ENCODE measurements at regions not wholly inside any gene's neighbourhood (a gene's known extent, or its start where the extent isn't known, plus 50 kb on each side); places are given as distances from the start of the nearest gene placed in this dataset.

- no peak for DNase-seq
Observed at GRCh38 chr1:55947446-55947845, 631.9 kb downstream of the PLPP3 start.

- DNase-seq, result no peak
Observed at GRCh38 chr1:55943721-55944435, 635.5 kb downstream of the PLPP3 start.

GRCh38 chr1:55943012-55943411, 636.4 kb downstream of the PLPP3 start:
- no peak for DNase-seq

GRCh38 chr1:55939866-55940265, 639.5 kb downstream of the PLPP3 start:
- DNase-seq, result no peak

- DNase-seq, result no peak
Observed at GRCh38 chr1:55938861-55939260, 640.5 kb downstream of the PLPP3 start.

GRCh38 chr1:55938376-55938850, 641.0 kb downstream of the PLPP3 start:
- no peak for DNase-seq

- no peak for DNase-seq
Observed at GRCh38 chr1:55937840-55938375, 641.5 kb downstream of the PLPP3 start.

GRCh38 chr1:55935236-55935635, 644.1 kb downstream of the PLPP3 start:
- no peak for DNase-seq

- no peak for DNase-seq
Observed at GRCh38 chr1:55932402-55932801, 647.0 kb downstream of the PLPP3 start.

- DNase-seq, result no peak
Observed at GRCh38 chr1:55931081-55931940, 648.1 kb downstream of the PLPP3 start.

- DNase-seq, result no peak
Observed at GRCh38 chr1:55929652-55930051, 649.7 kb downstream of the PLPP3 start.

GRCh38 chr1:55928576-55928975, 650.8 kb downstream of the PLPP3 start:
- DNase-seq, result no peak

- DNase-seq, result no peak
Observed at GRCh38 chr1:55927702-55928290, 651.6 kb downstream of the PLPP3 start.

- no peak for DNase-seq
Observed at GRCh38 chr1:55926906-55927471, 652.4 kb downstream of the PLPP3 start.

- DNase-seq, result no peak
Observed at GRCh38 chr1:55916907-55917306, 662.5 kb downstream of the PLPP3 start.

- DNase-seq, result no peak
Observed at GRCh38 chr1:55916481-55916880, 662.9 kb downstream of the PLPP3 start.

- DNase-seq, result no peak
Observed at GRCh38 chr1:55913565-55913964, 665.8 kb downstream of the PLPP3 start.

- DNase-seq, result no peak
Observed at GRCh38 chr1:55912438-55912837, 666.9 kb downstream of the PLPP3 start.

GRCh38 chr1:55904541-55904940, 674.8 kb downstream of the PLPP3 start:
- DNase-seq, result no peak

GRCh38 chr1:55898181-55898580, 681.2 kb downstream of the PLPP3 start:
- no peak for DNase-seq

GRCh38 chr1:55896210-55896609, 681.0 kb upstream of the USP24 start:
- no peak for DNase-seq

- DNase-seq, result no peak
Observed at GRCh38 chr1:55894521-55894920, 679.4 kb upstream of the USP24 start.

GRCh38 chr1:55893155-55893554, 678.0 kb upstream of the USP24 start:
- no peak for DNase-seq

Data from activated CD4-positive, CD25-positive, alpha-beta regulatory T cell (primary cell).